ENCODE measurements at regions not wholly inside any gene's neighbourhood (a gene's known extent, or its start where the extent isn't known, plus 50 kb on each side); places are given as distances from the start of the nearest gene placed in this dataset.

GRCh38 chr4:22235698-22236097 is 280.2 kb downstream of the ADGRA3 start:
- TF ChIP-seq POLR2A (IDR thresholded peaks at IDR 0.05) = no peak
- TF ChIP-seq, protein P1, sequence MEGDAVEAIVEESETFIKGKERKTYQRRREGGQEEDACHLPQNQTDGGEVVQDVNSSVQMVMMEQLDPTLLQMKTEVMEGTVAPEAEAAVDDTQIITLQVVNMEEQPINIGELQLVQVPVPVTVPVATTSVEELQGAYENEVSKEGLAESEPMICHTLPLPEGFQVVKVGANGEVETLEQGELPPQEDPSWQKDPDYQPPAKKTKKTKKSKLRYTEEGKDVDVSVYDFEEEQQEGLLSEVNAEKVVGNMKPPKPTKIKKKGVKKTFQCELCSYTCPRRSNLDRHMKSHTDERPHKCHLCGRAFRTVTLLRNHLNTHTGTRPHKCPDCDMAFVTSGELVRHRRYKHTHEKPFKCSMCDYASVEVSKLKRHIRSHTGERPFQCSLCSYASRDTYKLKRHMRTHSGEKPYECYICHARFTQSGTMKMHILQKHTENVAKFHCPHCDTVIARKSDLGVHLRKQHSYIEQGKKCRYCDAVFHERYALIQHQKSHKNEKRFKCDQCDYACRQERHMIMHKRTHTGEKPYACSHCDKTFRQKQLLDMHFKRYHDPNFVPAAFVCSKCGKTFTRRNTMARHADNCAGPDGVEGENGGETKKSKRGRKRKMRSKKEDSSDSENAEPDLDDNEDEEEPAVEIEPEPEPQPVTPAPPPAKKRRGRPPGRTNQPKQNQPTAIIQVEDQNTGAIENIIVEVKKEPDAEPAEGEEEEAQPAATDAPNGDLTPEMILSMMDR (IDR thresholded peaks at IDR 0.05) = no peak
